BJ (cell line): ENCODE measurements at regions not wholly inside any gene's neighbourhood (a gene's known extent, or its start where the extent isn't known, plus 50 kb on each side); places are given as distances from the start of the nearest gene placed in this dataset.
A peak's percentile ranks its signal among the peaks of the same experiment; 100 is the strongest.

Experiments
- CTCF ChIA-PET: fragments of 350-600 bp; formaldehyde crosslinking; extraction: SDS; loops from one replicate; lab custom pipeline; 2021; ENCODE audit warnings: antibody characterized with exemption, inconsistent platforms; lab: Yijun Ruan, JAX
- POLR2A ChIA-PET: fragments of 300-600 bp; sonication (Branson Sonifier 250); formaldehyde crosslinking; extraction: SDS; loops from one replicate; lab custom pipeline; 2021; ENCODE audit warnings: antibody characterized with exemption; lab: Charles Lee
- DNase-seq: peaks from one replicate; pipeline ENCODE4 v3.0.0-alpha.2; 2011; ENCODE audit warnings: low read depth
- H3K27me3 ChIP-seq: 2 replicates; pipeline ENCODE4 v1.6.0; 2011; ENCODE audit warnings: low read length; ENCODE audit not compliant: control insufficient read depth, insufficient read depth
- H3K36me3 ChIP-seq: 2 replicates; pipeline ENCODE4 v1.5.1; 2011; ENCODE audit warnings: low read length; ENCODE audit not compliant: control insufficient read depth, insufficient read depth
- H3K4me3 ChIP-seq: 2 replicates; pipeline ENCODE4 v1.5.1; 2011; ENCODE audit warnings: low read depth, mild to moderate bottlenecking, control low read depth, low read length
- TF ChIP-seq, protein P1 (sequence below): IDR thresholded peaks from 2 replicates; pipeline ENCODE4 v1.5.1; 2011; ENCODE audit warnings: low read depth, mild to moderate bottlenecking, control low read depth, inconsistent platforms, low read length, moderate library complexity; ENCODE audit not compliant: insufficient read depth

GRCh38 chr7:118076564-118076963 is 107.4 kb upstream of the LSM8 start:
- CTCF ChIA-PET = no interaction called here
- TF ChIP-seq, protein P1, sequence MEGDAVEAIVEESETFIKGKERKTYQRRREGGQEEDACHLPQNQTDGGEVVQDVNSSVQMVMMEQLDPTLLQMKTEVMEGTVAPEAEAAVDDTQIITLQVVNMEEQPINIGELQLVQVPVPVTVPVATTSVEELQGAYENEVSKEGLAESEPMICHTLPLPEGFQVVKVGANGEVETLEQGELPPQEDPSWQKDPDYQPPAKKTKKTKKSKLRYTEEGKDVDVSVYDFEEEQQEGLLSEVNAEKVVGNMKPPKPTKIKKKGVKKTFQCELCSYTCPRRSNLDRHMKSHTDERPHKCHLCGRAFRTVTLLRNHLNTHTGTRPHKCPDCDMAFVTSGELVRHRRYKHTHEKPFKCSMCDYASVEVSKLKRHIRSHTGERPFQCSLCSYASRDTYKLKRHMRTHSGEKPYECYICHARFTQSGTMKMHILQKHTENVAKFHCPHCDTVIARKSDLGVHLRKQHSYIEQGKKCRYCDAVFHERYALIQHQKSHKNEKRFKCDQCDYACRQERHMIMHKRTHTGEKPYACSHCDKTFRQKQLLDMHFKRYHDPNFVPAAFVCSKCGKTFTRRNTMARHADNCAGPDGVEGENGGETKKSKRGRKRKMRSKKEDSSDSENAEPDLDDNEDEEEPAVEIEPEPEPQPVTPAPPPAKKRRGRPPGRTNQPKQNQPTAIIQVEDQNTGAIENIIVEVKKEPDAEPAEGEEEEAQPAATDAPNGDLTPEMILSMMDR = no peak
- Histone ChIP-seq H3K27me3 (no peaks in the 10 kb centered on the region), H3K36me3 (no peaks in the 10 kb centered on the region), H3K4me3 (no peak overlapping the region)
- no peak for DNase-seq
- POLR2A ChIA-PET = no interaction called here

DNA sequence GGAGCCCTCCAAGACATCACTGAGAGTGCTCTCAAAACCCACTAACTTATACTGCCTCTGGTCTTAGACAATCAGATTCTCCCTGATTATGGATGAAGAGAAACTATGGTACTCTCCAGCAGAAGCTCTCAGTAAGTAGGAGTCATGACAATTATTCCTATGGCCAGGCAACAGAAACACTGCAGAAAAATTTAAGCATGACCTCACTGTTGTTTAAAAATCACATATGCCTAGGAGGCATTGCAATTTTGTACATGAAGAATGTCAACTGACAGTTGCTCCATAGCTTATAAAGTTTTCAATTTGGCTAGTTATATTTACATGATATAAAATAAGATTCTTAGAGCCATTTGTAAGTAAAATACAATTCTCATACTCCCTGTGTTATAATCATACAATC is 105.9 kb upstream of the LSM8 start:
- ChIA-PET POLR2A (no interaction called here), CTCF (no interaction called here)
- TF ChIP-seq, protein P1 = no peak
- H3K27me3 ChIP-seq = no peaks in the 10 kb centered on the region
- DNase-seq = no peak
- no peak overlapping the region for H3K4me3 ChIP-seq
- H3K36me3 ChIP-seq = no peaks in the 10 kb centered on the region

- TF ChIP-seq, protein P1 = no peak
- H3K36me3 ChIP-seq = no peaks in the 10 kb centered on the region
- no peak overlapping the region for H3K4me3 ChIP-seq
- no peak for DNase-seq
- ChIA-PET POLR2A (no interaction called here), CTCF (no interaction called here)
- no peaks in the 10 kb centered on the region for H3K27me3 ChIP-seq
Observed at GRCh38 chr7:118079369-118079768, 104.6 kb upstream of the LSM8 start.

DNA sequence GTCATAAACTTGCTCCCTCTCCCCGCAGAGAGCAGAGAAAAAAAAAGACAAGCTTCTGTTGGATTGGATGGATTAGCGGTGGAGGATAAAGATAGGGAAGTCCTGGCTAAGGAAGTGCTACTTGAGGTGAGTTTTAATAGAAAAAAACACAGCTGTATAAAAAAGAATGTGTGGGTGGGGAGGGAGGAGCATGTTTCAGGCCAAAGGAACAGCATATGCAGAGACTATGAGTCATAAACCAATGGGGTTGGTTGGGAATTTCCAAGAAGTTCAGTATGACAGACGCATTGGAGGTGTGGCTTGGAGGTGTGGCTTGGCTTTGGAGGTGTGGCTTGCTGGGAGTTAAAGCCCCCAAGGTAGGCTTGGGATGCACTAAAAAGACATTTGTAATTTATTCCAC is 103.0 kb upstream of the LSM8 start:
- peak; percentile 0 for DNase-seq
- TF ChIP-seq, protein P1 = no peak
- Histone ChIP-seq H3K4me3 (no peak overlapping the region), H3K36me3 (no peaks in the 10 kb centered on the region), H3K27me3 (no peaks in the 10 kb centered on the region)
- ChIA-PET CTCF (no interaction called here), POLR2A (no interaction called here)

DNA sequence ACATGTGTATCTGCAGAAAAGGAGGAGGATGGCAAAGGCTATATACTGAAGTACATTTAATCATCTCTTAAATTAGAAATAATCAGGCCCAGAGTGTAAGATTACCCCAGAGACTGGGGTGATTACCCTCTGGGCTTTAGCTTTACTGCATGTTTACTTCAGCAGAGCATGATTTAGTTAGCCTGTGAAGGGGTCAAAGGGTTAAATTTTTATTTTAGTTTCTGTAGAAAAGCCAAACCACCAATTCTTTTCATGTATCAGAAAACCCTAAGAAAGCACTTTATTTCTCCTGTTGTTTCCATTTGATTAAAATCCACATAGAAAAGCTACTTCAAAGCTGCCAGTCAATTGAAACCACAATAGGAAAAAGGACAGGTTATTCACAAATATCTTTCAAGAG is 101.5 kb upstream of the LSM8 start:
- no peaks in the 10 kb centered on the region for H3K36me3 ChIP-seq
- ChIA-PET POLR2A (no interaction called here), CTCF (interaction anchor here (0.6 kb wide), 1 partner anchor 211 kb away, joined by 3 read pairs; no protein-coding TSS in a partner anchor)
- H3K4me3 ChIP-seq = no peak overlapping the region
- no peaks in the 10 kb centered on the region for H3K27me3 ChIP-seq
- TF ChIP-seq, protein P1 = no peak
- no peak for DNase-seq
